ENCODE measurements at regions not wholly inside any gene's neighbourhood (a gene's known extent, or its start where the extent isn't known, plus 50 kb on each side); places are given as distances from the start of the nearest gene placed in this dataset.

DNA sequence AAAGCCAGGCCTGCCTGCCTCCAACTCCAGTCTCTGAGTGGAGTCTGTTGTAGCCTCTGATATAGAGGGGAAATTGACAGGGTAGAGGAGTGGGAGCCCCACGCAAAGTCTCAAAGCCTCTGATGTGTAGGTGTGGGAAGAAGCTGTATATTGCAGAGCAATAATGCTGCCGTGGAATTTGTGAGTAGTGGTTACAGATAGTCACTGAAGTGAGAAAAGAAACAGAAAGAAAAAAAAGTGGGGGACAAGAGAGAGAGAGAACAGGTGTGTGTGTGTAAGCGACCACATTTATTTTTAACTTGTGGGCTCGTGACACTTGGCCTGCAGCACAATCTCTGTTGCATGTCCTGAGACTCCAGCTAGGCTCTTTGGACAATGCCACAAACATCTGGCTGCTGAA is 227.8 kb downstream of the NSG2 start:
- no peaks in the 10 kb centered on the region for H3K9me3 ChIP-seq
- TF ChIP-seq, protein P1, sequence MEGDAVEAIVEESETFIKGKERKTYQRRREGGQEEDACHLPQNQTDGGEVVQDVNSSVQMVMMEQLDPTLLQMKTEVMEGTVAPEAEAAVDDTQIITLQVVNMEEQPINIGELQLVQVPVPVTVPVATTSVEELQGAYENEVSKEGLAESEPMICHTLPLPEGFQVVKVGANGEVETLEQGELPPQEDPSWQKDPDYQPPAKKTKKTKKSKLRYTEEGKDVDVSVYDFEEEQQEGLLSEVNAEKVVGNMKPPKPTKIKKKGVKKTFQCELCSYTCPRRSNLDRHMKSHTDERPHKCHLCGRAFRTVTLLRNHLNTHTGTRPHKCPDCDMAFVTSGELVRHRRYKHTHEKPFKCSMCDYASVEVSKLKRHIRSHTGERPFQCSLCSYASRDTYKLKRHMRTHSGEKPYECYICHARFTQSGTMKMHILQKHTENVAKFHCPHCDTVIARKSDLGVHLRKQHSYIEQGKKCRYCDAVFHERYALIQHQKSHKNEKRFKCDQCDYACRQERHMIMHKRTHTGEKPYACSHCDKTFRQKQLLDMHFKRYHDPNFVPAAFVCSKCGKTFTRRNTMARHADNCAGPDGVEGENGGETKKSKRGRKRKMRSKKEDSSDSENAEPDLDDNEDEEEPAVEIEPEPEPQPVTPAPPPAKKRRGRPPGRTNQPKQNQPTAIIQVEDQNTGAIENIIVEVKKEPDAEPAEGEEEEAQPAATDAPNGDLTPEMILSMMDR (IDR thresholded peaks at IDR 0.05), result no peak
- H3K4me1 ChIP-seq, result no peaks in the 10 kb centered on the region
- no peak overlapping the region for H3K4me3 ChIP-seq
- H3K27ac ChIP-seq, result no peak overlapping the region
- no peaks in the 10 kb centered on the region for H3K36me3 ChIP-seq
- H3K27me3 ChIP-seq, result no peaks in the 10 kb centered on the region
- DNase-seq (ENCODE audit: low spot score), result no peak

DNA sequence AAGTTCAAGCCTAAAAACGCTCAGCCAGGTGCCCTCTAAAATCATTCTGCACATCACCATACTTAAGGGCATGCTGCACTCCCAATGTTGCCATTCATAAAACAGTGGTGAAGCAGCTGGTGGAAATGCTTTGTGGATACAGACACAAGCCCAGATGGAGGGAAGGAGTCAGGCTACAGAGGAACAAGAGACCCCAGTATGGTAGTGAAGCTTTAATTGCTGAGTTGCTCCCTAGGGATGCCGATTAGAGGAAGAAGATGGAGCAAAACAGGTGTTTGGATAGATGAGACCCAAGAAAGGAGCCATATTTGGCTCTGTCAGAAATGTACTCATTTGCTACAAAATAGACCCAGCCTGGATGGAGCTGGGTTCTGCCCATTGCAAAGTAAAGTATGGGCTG is 230.5 kb downstream of the NSG2 start:
- Histone ChIP-seq H3K27me3 (no peaks in the 10 kb centered on the region), H3K9me3 (no peaks in the 10 kb centered on the region)
- no peak for DNase-seq (ENCODE audit: low spot score)

DNA sequence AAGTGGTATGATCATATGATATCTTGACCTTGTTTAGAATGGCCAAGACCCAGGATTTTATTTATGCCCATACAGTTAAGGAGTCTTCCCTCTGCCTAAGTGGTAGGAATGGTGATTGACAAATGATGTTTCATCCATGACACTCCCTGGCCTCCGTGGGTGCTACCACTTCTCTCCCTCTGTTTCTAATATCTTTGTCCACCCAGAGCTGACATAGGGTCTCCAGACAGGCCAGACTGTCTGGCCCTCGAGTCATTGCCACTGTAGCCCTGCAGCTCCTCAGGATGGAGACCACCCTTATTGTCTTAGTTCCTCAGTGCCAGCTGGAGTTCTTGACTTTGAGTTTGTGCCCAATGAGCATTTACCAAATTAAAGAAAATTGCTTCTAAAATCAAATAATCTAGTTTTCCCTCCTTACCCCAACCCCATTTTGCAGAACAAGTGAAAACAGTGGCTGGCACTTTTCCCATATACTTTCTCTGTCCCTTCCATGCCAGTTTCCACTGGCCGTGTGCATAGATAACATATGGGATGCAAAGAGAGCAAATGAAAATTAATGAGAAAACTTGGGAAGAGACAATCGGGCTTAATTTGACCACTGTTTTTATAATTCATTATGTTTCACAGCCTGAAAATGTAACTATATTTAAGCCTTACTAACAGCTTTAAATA is 235.7 kb downstream of the NSG2 start:
- no peak for DNase-seq (ENCODE audit: low spot score)
- H3K9me3 ChIP-seq, result no peaks in the 10 kb centered on the region
- H3K27me3 ChIP-seq, result no peaks in the 10 kb centered on the region
- H3K4me3 ChIP-seq, result no peak overlapping the region
- no peaks in the 10 kb centered on the region for H3K36me3 ChIP-seq
- H3K4me1 ChIP-seq, result no peaks in the 10 kb centered on the region
- TF ChIP-seq, protein P1 (IDR thresholded peaks at IDR 0.05), result no peak
- no peak overlapping the region for H3K27ac ChIP-seq

More for the DNA sequence above, 230.5 kb downstream of the NSG2 start:
- Histone ChIP-seq H3K27ac (no peak overlapping the region), H3K4me1 (no peaks in the 10 kb centered on the region), H3K4me3 (no peak overlapping the region), H3K36me3 (no peaks in the 10 kb centered on the region)
- TF ChIP-seq, protein P1 (IDR thresholded peaks at IDR 0.05), result no peak

DNA sequence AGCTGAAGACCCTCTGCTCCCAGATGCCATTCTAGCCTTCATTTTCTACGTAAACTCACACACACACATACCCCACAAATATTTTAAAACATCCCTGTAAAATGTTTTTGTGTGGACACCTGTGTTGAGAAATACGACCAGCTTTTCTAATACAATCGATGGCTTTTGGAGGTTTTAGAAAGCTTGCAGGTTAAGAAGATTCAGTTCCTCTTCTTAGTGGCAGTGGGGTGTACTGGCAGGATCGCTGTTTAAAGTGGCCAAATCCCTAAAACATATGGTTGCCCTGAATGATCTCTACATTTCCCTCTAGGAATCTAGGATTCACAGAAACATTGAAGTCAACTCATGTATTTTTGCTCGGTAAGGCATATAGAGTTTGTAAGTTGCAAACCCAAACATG is 236.3 kb downstream of the NSG2 start:
- TF ChIP-seq, protein P1 (IDR thresholded peaks at IDR 0.05), result no peak
- DNase-seq (ENCODE audit: low spot score), result no peak
- H3K36me3 ChIP-seq, result no peaks in the 10 kb centered on the region
- H3K4me3 ChIP-seq, result no peak overlapping the region
- no peak overlapping the region for H3K27ac ChIP-seq
- H3K27me3 ChIP-seq, result no peaks in the 10 kb centered on the region
- no peaks in the 10 kb centered on the region for H3K4me1 ChIP-seq
- H3K9me3 ChIP-seq, result no peaks in the 10 kb centered on the region

GRCh38 chr5:174282391-174282790 is 236.9 kb downstream of the NSG2 start:
- H3K4me1 ChIP-seq, result no peaks in the 10 kb centered on the region
- H3K4me3 ChIP-seq, result no peak overlapping the region
- no peak overlapping the region for H3K27ac ChIP-seq
- no peak for DNase-seq (ENCODE audit: low spot score)
- H3K27me3 ChIP-seq, result no peaks in the 10 kb centered on the region
- TF ChIP-seq, protein P1 (IDR thresholded peaks at IDR 0.05), result no peak
- H3K36me3 ChIP-seq, result no peaks in the 10 kb centered on the region
- no peaks in the 10 kb centered on the region for H3K9me3 ChIP-seq
